RCC 7860 (cell line): ENCODE measurements at regions not wholly inside any gene's neighbourhood (a gene's known extent, or its start where the extent isn't known, plus 50 kb on each side); places are given as distances from the start of the nearest gene placed in this dataset.
"Not testable (repeated sequence)": the region's sequence is repeated elsewhere in the genome, so short reads cannot be mapped to it uniquely, and the experiment has no call there.

ENCODE experiments used
- DNase-seq: peaks from one replicate; pipeline ENCODE4 v3.0.0-alpha.2; 2015; ENCODE audit warnings: low spot score
- FAIRE-seq: peaks from 2 replicates; lab custom pipeline; 2012; peaks lifted over from hg19 to GRCh38; lab: Jason Lieb, UNC

GRCh38 chr6:912871-913835 is 220.2 kb upstream of the EXOC2 start:
- FAIRE-seq (no peak), DNase-seq (no peak)

- DNase-seq: no peak
- no peak for FAIRE-seq
Observed at GRCh38 chr6:907928-908327, 215.0 kb upstream of the EXOC2 start.

GRCh38 chr6:906920-907319 is 214.0 kb upstream of the EXOC2 start:
- DNase-seq (no peak), FAIRE-seq (no peak)

GRCh38 chr6:905556-905955 is 212.6 kb upstream of the EXOC2 start:
- no peak for DNase-seq
- no peak for FAIRE-seq

- DNase-seq (no peak), FAIRE-seq (no peak)
Observed at GRCh38 chr6:904994-905393, 212.1 kb upstream of the EXOC2 start.

- no peak for DNase-seq
- FAIRE-seq: no peak
Observed at GRCh38 chr6:903761-904160, 210.8 kb upstream of the EXOC2 start.

- FAIRE-seq: no peak
- DNase-seq: no peak
Observed at GRCh38 chr6:901696-902460, 208.9 kb upstream of the EXOC2 start.

- DNase-seq (no peak), FAIRE-seq (no peak)
Observed at GRCh38 chr6:900716-901605, 208.0 kb upstream of the EXOC2 start.

- no peak for DNase-seq
- no peak for FAIRE-seq
Observed at GRCh38 chr6:897528-898207, 204.7 kb upstream of the EXOC2 start.

- no peak for DNase-seq
- no peak for FAIRE-seq
Observed at GRCh38 chr6:894274-894673, 201.3 kb upstream of the EXOC2 start.

- FAIRE-seq: no peak
- DNase-seq: no peak
Observed at GRCh38 chr6:890995-891394, 198.1 kb upstream of the EXOC2 start.

- no peak for DNase-seq
- no peak for FAIRE-seq
Observed at GRCh38 chr6:890201-890600, 197.3 kb upstream of the EXOC2 start.

- DNase-seq (no peak), FAIRE-seq (no peak)
Observed at GRCh38 chr6:887583-888235, 194.8 kb upstream of the EXOC2 start.

- not testable (repeated sequence) for FAIRE-seq, DNase-seq
Observed at GRCh38 chr6:886116-886515, 193.2 kb upstream of the EXOC2 start.

- no peak for FAIRE-seq
- no peak for DNase-seq
Observed at GRCh38 chr6:885051-885590, 192.2 kb upstream of the EXOC2 start.

GRCh38 chr6:884570-884969 is 191.6 kb upstream of the EXOC2 start:
- FAIRE-seq: no peak
- DNase-seq: no peak

- FAIRE-seq: no peak
- DNase-seq: no peak
Observed at GRCh38 chr6:882084-882598, 189.2 kb upstream of the EXOC2 start.

- DNase-seq: no peak
- FAIRE-seq: no peak
Observed at GRCh38 chr6:878179-878578, 185.2 kb upstream of the EXOC2 start.

GRCh38 chr6:875012-875411 is 182.1 kb upstream of the EXOC2 start:
- FAIRE-seq (no peak), DNase-seq (no peak)
